Stimulated activated naive B cell treated with anti-CD40 and anti-IgM and Interleukin-4, amounts not matched to agents 10 μg/mL and 1 μg/mL and 100 μg/mL, for 72 hours (primary cell): ENCODE measurements at regions not wholly inside any gene's neighbourhood (a gene's known extent, or its start where the extent isn't known, plus 50 kb on each side); places are given as distances from the start of the nearest gene placed in this dataset.

Source experiments
- ATAC-seq, 2 donors: fragments of 150-1000 bp; cut with Tn5 transposase; replicated peaks; 2 replicates each; pipeline ENCODE4 v1.10.0; 2021; ENCODE audit warnings: moderate library complexity in 1 of 2
- DNase-seq: peaks from one replicate; pipeline ENCODE4 v3.0.0; 2021
- H3K27ac Mint-ChIP-seq: one replicate; pipeline ENCODE4 v1.8.0; 2022; ENCODE audit warnings: mild to moderate bottlenecking, mixed read lengths
- H3K27me3 Mint-ChIP-seq, 2 donors: one replicate each; pipeline ENCODE4 v1.8.0; 2022; ENCODE audit warnings: mixed read lengths in 2 of 2
- H3K36me3 Mint-ChIP-seq, 2 donors: one replicate each; pipeline ENCODE4 v1.8.0; 2022; ENCODE audit warnings: mixed read lengths in 2 of 2, mild to moderate bottlenecking in 1 of 2
- H3K4me1 Mint-ChIP-seq, 2 donors: one replicate each; pipeline ENCODE4 v1.8.0; 2022; ENCODE audit warnings: mixed read lengths in 2 of 2, mild to moderate bottlenecking in 1 of 2
- H3K4me3 Mint-ChIP-seq, 2 donors: one replicate each; pipeline ENCODE4 v1.8.0; 2022; ENCODE audit warnings: mild to moderate bottlenecking in 2 of 2, mixed read lengths in 2 of 2, moderate library complexity in 1 of 2
- H3K9me3 Mint-ChIP-seq, 2 donors: one replicate each; pipeline ENCODE4 v1.8.0; 2022; ENCODE audit warnings: mixed read lengths in 2 of 2, mild to moderate bottlenecking in 1 of 2

- ATAC-seq (no peak), DNase-seq (no peak)
- Mint-ChIP-seq H3K4me1 (no peaks in the 10 kb centered on the region), H3K27me3 (peaks cover 28 to 32% of the 10 kb centered on the region in 2 donors), H3K36me3 (no peaks in the 10 kb centered on the region), H3K4me3 (no peak overlapping the region), H3K27ac (no peak overlapping the region), H3K9me3 (no peaks in the 10 kb centered on the region)
These were observed 115.1 kb downstream of the LARP7 start for GRCh38 chr4:112752061-112752460.

GRCh38 chr4:112752510-112752909, 115.6 kb downstream of the LARP7 start:
- ATAC-seq (no peak), DNase-seq (no peak)
- no peak overlapping the region for H3K4me3 Mint-ChIP-seq
- H3K27me3 Mint-ChIP-seq: peaks cover 24 to 32% of the 10 kb centered on the region in 2 donors
- no peaks in the 10 kb centered on the region for H3K4me1 Mint-ChIP-seq
- no peaks in the 10 kb centered on the region for H3K36me3 Mint-ChIP-seq
- H3K27ac Mint-ChIP-seq: no peak overlapping the region
- no peaks in the 10 kb centered on the region for H3K9me3 Mint-ChIP-seq

GRCh38 chr4:112753333-112753732, 116.4 kb downstream of the LARP7 start:
- no peaks in the 10 kb centered on the region for H3K36me3 Mint-ChIP-seq
- ATAC-seq: no peak
- H3K27me3 Mint-ChIP-seq: peaks cover 24 to 32% of the 10 kb centered on the region in 2 donors
- H3K4me3 Mint-ChIP-seq: no peak overlapping the region
- H3K4me1 Mint-ChIP-seq: no peaks in the 10 kb centered on the region
- H3K9me3 Mint-ChIP-seq: no peaks in the 10 kb centered on the region
- H3K27ac Mint-ChIP-seq: no peak overlapping the region
- DNase-seq: no peak

GRCh38 chr4:112759313-112759712, 122.4 kb downstream of the LARP7 start:
- Mint-ChIP-seq H3K36me3 (no peaks in the 10 kb centered on the region), H3K27ac (no peak overlapping the region), H3K27me3 (peaks cover 4 to 10% of the 10 kb centered on the region in 2 donors), H3K4me1 (no peaks in the 10 kb centered on the region), H3K4me3 (no peak overlapping the region), H3K9me3 (no peaks in the 10 kb centered on the region)
- no peak for DNase-seq
- ATAC-seq: no peak

GRCh38 chr4:112765317-112765974, 128.5 kb downstream of the LARP7 start:
- Mint-ChIP-seq H3K4me1 (no peaks in the 10 kb centered on the region), H3K27me3 (peaks cover 0 to 18% of the 10 kb centered on the region in 2 donors), H3K27ac (no peak overlapping the region), H3K36me3 (no peaks in the 10 kb centered on the region), H3K9me3 (no peaks in the 10 kb centered on the region), H3K4me3 (no peak overlapping the region)
- ATAC-seq: peak; percentile 76 to 88
- DNase-seq: no peak

GRCh38 chr4:112766422-112766821, 129.5 kb downstream of the LARP7 start:
- no peaks in the 10 kb centered on the region for H3K9me3 Mint-ChIP-seq
- peak in 1 of 2 donors; percentile 23 for ATAC-seq
- no peaks in the 10 kb centered on the region for H3K36me3 Mint-ChIP-seq
- no peak overlapping the region for H3K4me3 Mint-ChIP-seq
- no peaks in the 10 kb centered on the region for H3K4me1 Mint-ChIP-seq
- DNase-seq: no peak
- no peak overlapping the region for H3K27ac Mint-ChIP-seq
- H3K27me3 Mint-ChIP-seq: peaks cover 4 to 18% of the 10 kb centered on the region in 2 donors

GRCh38 chr4:112767386-112767785, 130.4 kb downstream of the LARP7 start:
- no peak for ATAC-seq
- no peaks in the 10 kb centered on the region for H3K9me3 Mint-ChIP-seq
- peaks cover 8 to 14% of the 10 kb centered on the region in 2 donors for H3K27me3 Mint-ChIP-seq
- no peaks in the 10 kb centered on the region for H3K36me3 Mint-ChIP-seq
- no peak overlapping the region for H3K27ac Mint-ChIP-seq
- DNase-seq: no peak
- H3K4me3 Mint-ChIP-seq: no peak overlapping the region
- no peaks in the 10 kb centered on the region for H3K4me1 Mint-ChIP-seq

- Mint-ChIP-seq H3K36me3 (no peaks in the 10 kb centered on the region), H3K4me1 (no peaks in the 10 kb centered on the region), H3K27me3 (peaks cover 8 to 21% of the 10 kb centered on the region in 2 donors), H3K4me3 (no peak overlapping the region), H3K9me3 (no peaks in the 10 kb centered on the region), H3K27ac (no peak overlapping the region)
- DNase-seq (no peak), ATAC-seq (no peak)
These were observed 133.2 kb downstream of the LARP7 start for GRCh38 chr4:112770114-112770513.

GRCh38 chr4:112775801-112776200, 138.9 kb downstream of the LARP7 start:
- Mint-ChIP-seq H3K4me1 (no peaks in the 10 kb centered on the region), H3K27me3 (peaks cover 7 to 8% of the 10 kb centered on the region in 2 donors), H3K36me3 (no peaks in the 10 kb centered on the region), H3K4me3 (no peak overlapping the region), H3K27ac (no peak overlapping the region), H3K9me3 (no peaks in the 10 kb centered on the region)
- ATAC-seq: no peak
- DNase-seq: no peak

- no peak for ATAC-seq
These were observed 139.6 kb downstream of the LARP7 start for GRCh38 chr4:112776535-112776934.

GRCh38 chr4:112778520-112778919, 141.6 kb downstream of the LARP7 start:
- Mint-ChIP-seq H3K27me3 (peaks cover 0 to 7% of the 10 kb centered on the region in 2 donors), H3K4me3 (no peak overlapping the region), H3K9me3 (no peaks in the 10 kb centered on the region), H3K4me1 (no peaks in the 10 kb centered on the region), H3K27ac (no peak overlapping the region), H3K36me3 (no peaks in the 10 kb centered on the region)
- ATAC-seq (no peak), DNase-seq (no peak)

More at GRCh38 chr4:112776535-112776934, 139.6 kb downstream of the LARP7 start:
- H3K4me1 Mint-ChIP-seq: no peaks in the 10 kb centered on the region
- no peak overlapping the region for H3K27ac Mint-ChIP-seq
- H3K4me3 Mint-ChIP-seq: no peak overlapping the region
- H3K36me3 Mint-ChIP-seq: no peaks in the 10 kb centered on the region
- no peak for DNase-seq
- no peaks in the 10 kb centered on the region for H3K9me3 Mint-ChIP-seq
- peaks cover 3 to 7% of the 10 kb centered on the region in 2 donors for H3K27me3 Mint-ChIP-seq

- ATAC-seq: no peak
- H3K4me3 Mint-ChIP-seq: no peak overlapping the region
- H3K27ac Mint-ChIP-seq: no peak overlapping the region
- H3K9me3 Mint-ChIP-seq: peaks cover 0 to 2% of the 10 kb centered on the region in 2 donors
- no peak for DNase-seq
- no peaks in the 10 kb centered on the region for H3K4me1 Mint-ChIP-seq
- peaks cover 8 to 18% of the 10 kb centered on the region in 2 donors for H3K27me3 Mint-ChIP-seq
- no peaks in the 10 kb centered on the region for H3K36me3 Mint-ChIP-seq
These were observed 156.1 kb downstream of the LARP7 start for GRCh38 chr4:112793033-112793432.

- ATAC-seq (no peak), DNase-seq (no peak)
- peaks cover 0 to 1% of the 10 kb centered on the region in 2 donors for H3K9me3 Mint-ChIP-seq
- no peak overlapping the region for H3K27ac Mint-ChIP-seq
- H3K4me3 Mint-ChIP-seq: no peak overlapping the region
- no peaks in the 10 kb centered on the region for H3K4me1 Mint-ChIP-seq
- no peaks in the 10 kb centered on the region for H3K36me3 Mint-ChIP-seq
- peaks cover 12 to 14% of the 10 kb centered on the region in 2 donors for H3K27me3 Mint-ChIP-seq
These were observed 163.1 kb downstream of the LARP7 start for GRCh38 chr4:112800001-112800400.

- Mint-ChIP-seq H3K36me3 (no peaks in the 10 kb centered on the region), H3K27me3 (peaks cover 10 to 14% of the 10 kb centered on the region in 2 donors), H3K9me3 (peaks cover 0 to 1% of the 10 kb centered on the region in 2 donors), H3K27ac (no peak overlapping the region), H3K4me3 (no peak overlapping the region), H3K4me1 (no peaks in the 10 kb centered on the region)
- ATAC-seq (no peak), DNase-seq (no peak)
These were observed 164.4 kb downstream of the LARP7 start for GRCh38 chr4:112801341-112801740.

GRCh38 chr4:112802780-112803179, 165.8 kb downstream of the LARP7 start:
- Mint-ChIP-seq H3K4me1 (no peaks in the 10 kb centered on the region), H3K36me3 (no peaks in the 10 kb centered on the region), H3K9me3 (peaks cover 0 to 1% of the 10 kb centered on the region in 2 donors), H3K27me3 (peaks cover 10 to 14% of the 10 kb centered on the region in 2 donors), H3K27ac (no peak overlapping the region), H3K4me3 (no peak overlapping the region)
- no peak for DNase-seq
- ATAC-seq: no peak
